Coronary artery (tissue), 2 donors: ENCODE measurements at regions not wholly inside any gene's neighbourhood (a gene's known extent, or its start where the extent isn't known, plus 50 kb on each side); places are given as distances from the start of the nearest gene placed in this dataset.

Source experiments
- DNase-seq: peaks from one replicate; pipeline ENCODE4 v3.0.0-alpha.2; 2017; ENCODE audit warnings: low spot score
- H3K27ac ChIP-seq, 2 donors: fragments of 200-600 bp; sonication (generic); one replicate each; pipeline ENCODE4 v1.5.1; 2016 to 2019
- H3K4me3 ChIP-seq: fragments of 200-600 bp; sonication (generic); 2 replicates; pipeline ENCODE4 v1.5.1; 2016; ENCODE audit warnings: mild to moderate bottlenecking, moderate library complexity
- TF ChIP-seq, protein P1 (sequence below): fragments of 200-600 bp; sonication (generic); IDR thresholded peaks from one replicate; pipeline ENCODE4 v1.5.1; 2019; ENCODE audit warnings: antibody characterized with exemption

GRCh38 chr10:120392671-120393079 is 64.4 kb upstream of the PLPP4 start:
- DNase-seq, result no peak
- Histone ChIP-seq H3K4me3 (no peak overlapping the region), H3K27ac (no peak overlapping the region)
- TF ChIP-seq, protein P1, sequence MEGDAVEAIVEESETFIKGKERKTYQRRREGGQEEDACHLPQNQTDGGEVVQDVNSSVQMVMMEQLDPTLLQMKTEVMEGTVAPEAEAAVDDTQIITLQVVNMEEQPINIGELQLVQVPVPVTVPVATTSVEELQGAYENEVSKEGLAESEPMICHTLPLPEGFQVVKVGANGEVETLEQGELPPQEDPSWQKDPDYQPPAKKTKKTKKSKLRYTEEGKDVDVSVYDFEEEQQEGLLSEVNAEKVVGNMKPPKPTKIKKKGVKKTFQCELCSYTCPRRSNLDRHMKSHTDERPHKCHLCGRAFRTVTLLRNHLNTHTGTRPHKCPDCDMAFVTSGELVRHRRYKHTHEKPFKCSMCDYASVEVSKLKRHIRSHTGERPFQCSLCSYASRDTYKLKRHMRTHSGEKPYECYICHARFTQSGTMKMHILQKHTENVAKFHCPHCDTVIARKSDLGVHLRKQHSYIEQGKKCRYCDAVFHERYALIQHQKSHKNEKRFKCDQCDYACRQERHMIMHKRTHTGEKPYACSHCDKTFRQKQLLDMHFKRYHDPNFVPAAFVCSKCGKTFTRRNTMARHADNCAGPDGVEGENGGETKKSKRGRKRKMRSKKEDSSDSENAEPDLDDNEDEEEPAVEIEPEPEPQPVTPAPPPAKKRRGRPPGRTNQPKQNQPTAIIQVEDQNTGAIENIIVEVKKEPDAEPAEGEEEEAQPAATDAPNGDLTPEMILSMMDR, result no peak

GRCh38 chr10:120394446-120394845 is 62.6 kb upstream of the PLPP4 start:
- Histone ChIP-seq H3K4me3 (no peak overlapping the region), H3K27ac (no peak overlapping the region)
- TF ChIP-seq, protein P1, result no peak
- no peak for DNase-seq

DNA sequence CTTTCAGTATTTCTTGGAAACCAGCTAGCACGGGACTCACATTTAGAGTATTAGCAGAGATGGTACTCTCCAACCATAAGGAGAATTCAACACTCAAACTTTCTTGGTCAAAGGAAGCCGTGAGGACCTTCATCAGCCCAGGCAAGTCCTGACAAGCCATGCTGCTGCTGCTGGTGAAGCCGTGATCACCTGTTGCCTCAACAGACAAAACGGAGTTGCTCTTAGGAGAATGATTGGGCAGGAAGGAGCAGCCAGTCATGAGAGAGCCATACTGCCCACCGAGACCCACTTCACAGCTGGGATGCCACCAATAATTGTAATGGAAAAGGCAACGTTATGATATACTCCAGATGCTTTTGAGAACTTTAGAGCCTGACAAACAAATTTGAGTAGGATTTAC is 60.8 kb upstream of the PLPP4 start:
- Histone ChIP-seq H3K27ac (no peak overlapping the region), H3K4me3 (no peak overlapping the region)
- no peak for DNase-seq
- TF ChIP-seq, protein P1, result no peak

DNA sequence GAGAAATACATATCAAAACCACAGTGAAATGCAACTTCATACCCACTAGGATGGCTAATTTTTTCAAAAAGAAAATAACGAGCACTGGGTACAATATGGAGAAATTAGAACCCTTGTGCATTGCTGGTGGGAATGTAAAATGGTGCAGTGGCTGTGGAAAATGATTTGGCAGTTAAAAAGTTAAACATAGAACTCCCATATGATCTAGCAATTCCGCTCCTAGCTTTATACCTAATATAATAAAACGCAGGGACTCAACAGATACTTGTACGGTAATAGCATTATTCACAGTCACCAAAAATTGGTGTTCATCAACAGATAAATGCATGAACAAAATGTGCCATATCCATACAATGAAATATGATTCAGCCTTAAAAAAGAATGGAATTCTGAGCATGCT is 58.8 kb upstream of the PLPP4 start:
- no peak overlapping the region for H3K27ac ChIP-seq
- TF ChIP-seq, protein P1, result no peak
- no peak for DNase-seq
- no peak overlapping the region for H3K4me3 ChIP-seq

- TF ChIP-seq, protein P1, result no peak
- no peak for DNase-seq
- no peak overlapping the region for H3K27ac ChIP-seq
- H3K4me3 ChIP-seq, result no peak overlapping the region
Measured at GRCh38 chr10:120400601-120401000, 56.4 kb upstream of the PLPP4 start.

GRCh38 chr10:120402147-120402766 is 54.8 kb upstream of the PLPP4 start:
- Histone ChIP-seq H3K4me3 (no peak overlapping the region), H3K27ac (no peak overlapping the region)
- TF ChIP-seq, protein P1, result no peak
- DNase-seq, result no peak

DNA sequence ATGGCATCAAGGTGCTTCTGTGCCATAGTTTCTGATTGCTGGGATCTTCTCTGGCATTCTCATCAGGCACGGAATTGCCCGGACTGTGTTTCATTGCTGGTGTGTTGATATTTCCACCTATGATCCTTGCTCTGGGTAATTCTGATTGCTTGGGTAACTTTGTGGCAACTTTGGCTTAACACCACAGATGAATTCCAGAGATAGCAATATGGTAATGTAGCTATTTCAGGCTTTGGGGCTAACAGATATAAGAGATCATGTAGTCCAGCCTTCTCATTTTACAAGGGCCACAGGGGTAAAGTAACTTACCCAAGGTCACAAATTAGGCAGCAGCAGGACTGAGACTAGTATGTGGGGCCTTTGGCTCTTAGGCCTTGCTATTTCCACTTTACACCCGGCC is 53.9 kb upstream of the PLPP4 start:
- TF ChIP-seq, protein P1, result no peak
- no peak for DNase-seq
- no peak overlapping the region for H3K4me3 ChIP-seq
- H3K27ac ChIP-seq, result no peak overlapping the region
